ENCODE measurements at regions not wholly inside any gene's neighbourhood (a gene's known extent, or its start where the extent isn't known, plus 50 kb on each side); places are given as distances from the start of the nearest gene placed in this dataset.
"Not testable (repeated sequence)": the region's sequence is repeated elsewhere in the genome, so short reads cannot be mapped to it uniquely, and the experiment has no call there.

DNA sequence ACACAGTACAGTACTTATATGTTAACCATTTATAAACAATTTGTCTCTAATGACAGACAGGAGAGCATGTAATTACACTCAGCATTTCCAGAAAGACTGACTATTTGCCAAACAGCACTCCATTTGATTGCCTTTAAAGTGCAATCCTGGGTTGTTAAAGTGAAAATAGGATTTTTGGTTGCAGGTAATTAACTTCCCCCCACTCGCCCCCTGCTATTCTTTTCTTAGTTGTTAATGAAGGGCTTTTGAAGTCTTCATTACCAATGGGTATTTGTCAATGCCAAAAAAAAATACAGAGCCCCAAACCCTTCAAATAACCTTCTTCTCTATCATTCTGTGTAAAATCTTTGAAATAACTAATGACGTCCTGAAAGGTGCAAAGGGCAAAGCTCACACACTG lies 825.6 kb downstream of the STPG2 start:
- Histone ChIP-seq H3K36me3 (no peaks in the 10 kb centered on the region), H3K9me3 (no peaks in the 10 kb centered on the region), H3K27ac (no peak overlapping the region), H3K4me3 (replicated peaks in 1 of 3) (no peak overlapping the region), H3K4me1 (no peaks in the 10 kb centered on the region), H3K27me3 (no peaks in the 10 kb centered on the region)
- DNase-seq, result no peak
- 54 to 57% methylated on average over 2 of the region's 2 CpGs for WGBS, 2 donors
- TF ChIP-seq POLR2A (IDR thresholded peaks at IDR 0.05) (no peak), CTCF (IDR thresholded peaks at IDR 0.05) (no peak)
- intact Hi-C loops (cut with DNase I), result no loop called here

DNA sequence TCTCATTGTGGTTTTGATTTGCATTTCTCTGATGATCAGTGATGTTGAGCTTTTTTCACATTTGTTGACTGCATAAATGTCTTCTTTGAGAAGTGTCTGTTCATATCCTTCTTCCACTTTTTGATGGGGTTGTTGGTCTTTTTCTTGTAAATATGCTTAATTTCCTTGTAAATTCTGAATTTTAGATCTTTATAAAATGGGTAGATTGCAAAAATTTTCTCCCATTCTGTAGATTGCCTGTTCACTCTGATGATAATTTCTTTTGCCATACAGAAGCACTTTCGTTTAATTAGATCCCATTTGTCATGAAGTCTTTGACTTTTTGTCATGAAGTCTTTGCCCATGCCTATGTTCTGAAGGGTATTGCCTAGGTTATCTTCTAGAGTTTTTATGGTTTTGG lies 817.5 kb downstream of the STPG2 start:
- H3K36me3 ChIP-seq; H3K9me3 ChIP-seq; DNase-seq; intact Hi-C loops (cut with DNase I); H3K27me3 ChIP-seq; H3K4me1 ChIP-seq; H3K27ac ChIP-seq; H3K4me3 ChIP-seq (replicated peaks in 1 of 3): not testable (repeated sequence)
- WGBS, 2 donors, result 91 to 94% methylated on average over 1 of the region's 1 CpG

DNA sequence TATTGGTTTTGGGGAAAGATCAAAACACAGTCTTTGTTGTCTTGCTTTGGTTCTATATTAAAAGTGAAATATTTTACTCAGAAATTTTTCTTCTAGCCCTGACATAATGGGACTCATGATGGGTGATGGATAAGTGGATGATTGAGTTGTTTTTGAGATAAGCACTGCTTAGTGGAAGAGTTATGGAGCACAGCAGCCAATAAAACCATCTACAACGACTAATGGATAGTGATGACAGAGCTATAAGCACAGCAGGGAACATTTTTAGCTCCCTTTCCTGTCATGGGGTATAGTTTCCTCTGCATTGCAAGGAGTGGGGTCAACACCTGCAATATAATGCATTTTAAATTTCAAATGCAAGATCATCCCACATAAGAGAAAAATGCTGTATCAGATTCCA lies 812.4 kb downstream of the STPG2 start:
- DNase-seq, result no peak
- no peaks in the 10 kb centered on the region for H3K9me3 ChIP-seq
- 40 to 46% methylated on average over 1 of the region's 1 CpG for WGBS, 2 donors

DNA sequence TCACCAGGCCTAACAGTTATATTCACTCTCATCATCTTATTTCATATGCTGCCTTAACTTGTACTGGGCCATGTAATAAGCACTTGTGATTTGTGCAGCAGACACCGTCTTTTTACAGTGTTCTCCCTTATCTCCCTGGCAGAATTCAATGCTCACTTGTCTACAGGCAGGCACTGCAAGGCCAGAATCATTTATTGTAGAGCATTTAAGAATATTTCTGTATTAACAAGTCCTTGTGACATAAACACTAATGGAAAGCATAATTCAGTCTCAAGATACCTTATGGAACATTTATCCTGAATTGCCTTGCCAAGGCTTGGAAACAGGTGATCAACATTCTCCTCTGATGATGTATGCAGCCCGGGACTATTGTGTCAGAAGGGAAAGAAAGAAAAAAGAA lies 808.9 kb downstream of the STPG2 start:
- H3K27ac ChIP-seq, result no peak overlapping the region
- no peak for TF ChIP-seq CTCF (IDR thresholded peaks at IDR 0.05)
- no peak for TF ChIP-seq POLR2A (IDR thresholded peaks at IDR 0.05)
- intact Hi-C loops (cut with DNase I), result no loop called here
- no peaks in the 10 kb centered on the region for H3K9me3 ChIP-seq
- no peaks in the 10 kb centered on the region for H3K27me3 ChIP-seq
- H3K4me3 ChIP-seq (replicated peaks in 1 of 3), result no peak overlapping the region
- no peak for DNase-seq
- H3K36me3 ChIP-seq, result no peaks in the 10 kb centered on the region
- 78 to 80% methylated on average over 2 of the region's 2 CpGs for WGBS, 2 donors
- H3K4me1 ChIP-seq, result no peaks in the 10 kb centered on the region

More for the DNA sequence above, 812.4 kb downstream of the STPG2 start:
- Histone ChIP-seq H3K27ac (no peak overlapping the region), H3K36me3 (no peaks in the 10 kb centered on the region), H3K27me3 (no peaks in the 10 kb centered on the region), H3K4me3 (replicated peaks in 1 of 3) (no peak overlapping the region), H3K4me1 (no peaks in the 10 kb centered on the region)
- intact Hi-C loops (cut with DNase I), result no loop called here
- TF ChIP-seq CTCF (IDR thresholded peaks at IDR 0.05), result no peak
- no peak for TF ChIP-seq POLR2A (IDR thresholded peaks at IDR 0.05)

- Histone ChIP-seq H3K36me3 (no peaks in the 10 kb centered on the region), H3K4me1 (no peaks in the 10 kb centered on the region), H3K4me3 (replicated peaks in 1 of 3) (no peak overlapping the region), H3K27ac (no peak overlapping the region), H3K27me3 (no peaks in the 10 kb centered on the region), H3K9me3 (no peaks in the 10 kb centered on the region)
- intact Hi-C loops (cut with DNase I), result no loop called here
- 33 to 37% methylated on average over 1 of the region's 1 CpG for WGBS, 2 donors
- DNase-seq, result no peak
- TF ChIP-seq POLR2A (IDR thresholded peaks at IDR 0.05) (no peak), CTCF (IDR thresholded peaks at IDR 0.05) (no peak)
Measured at GRCh38 chr4:97349468-97350186, 793.6 kb downstream of the STPG2 start.
